Activated T-cell treated with anti-CD3 and anti-CD28 coated beads, Interleukin-2, amount 50 U/mL, for 24 hours (primary cell): ENCODE measurements at regions not wholly inside any gene's neighbourhood (a gene's known extent, or its start where the extent isn't known, plus 50 kb on each side); places are given as distances from the start of the nearest gene placed in this dataset.
"Not testable (repeated sequence)": the region's sequence is repeated elsewhere in the genome, so short reads cannot be mapped to it uniquely, and the experiment has no call there.

Source experiments
- DNase-seq: peaks from one replicate; pipeline ENCODE4 v3.0.0-alpha.2; 2020
- H3K27ac Mint-ChIP-seq: 2 replicates; pipeline ENCODE4 v1.8.0; 2020; ENCODE audit warnings: mild to moderate bottlenecking, mixed read lengths
- H3K27me3 Mint-ChIP-seq: 2 replicates; pipeline ENCODE4 v1.8.0; 2020; ENCODE audit warnings: mixed read lengths
- H3K36me3 Mint-ChIP-seq: 2 replicates; pipeline ENCODE4 v1.8.0; 2020; ENCODE audit warnings: low read depth, mixed read lengths
- H3K4me1 Mint-ChIP-seq: 2 replicates; pipeline ENCODE4 v1.8.0; 2020; ENCODE audit warnings: low read depth, mixed read lengths
- H3K4me3 Mint-ChIP-seq: 2 replicates; pipeline ENCODE4 v1.8.0; 2020; ENCODE audit warnings: mild to moderate bottlenecking, moderate library complexity, mixed read lengths
- H3K9me3 Mint-ChIP-seq: 2 replicates; pipeline ENCODE4 v1.8.0; 2020; ENCODE audit warnings: mixed read lengths

DNA sequence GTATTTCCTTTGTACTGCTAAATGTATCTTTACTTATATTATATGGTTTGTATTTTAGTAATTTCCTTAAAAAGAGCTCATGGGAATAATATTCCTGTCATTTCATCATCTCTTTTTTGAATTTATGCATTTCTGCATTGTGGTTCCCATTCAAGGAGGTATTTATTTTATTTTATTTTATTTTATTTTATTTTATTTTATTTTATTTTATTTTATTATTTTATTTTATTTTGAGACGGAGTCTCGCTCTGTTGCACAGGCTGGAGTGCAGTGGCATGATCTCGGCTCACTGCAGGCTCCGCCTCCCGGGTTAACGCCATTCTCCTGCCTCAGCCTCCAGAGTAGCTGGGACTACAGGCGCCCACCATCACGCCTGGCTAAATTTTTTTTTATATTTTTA, 371.2 kb downstream of the PDCD6IP start:
- not testable (repeated sequence) for H3K27ac Mint-ChIP-seq, H3K4me3 Mint-ChIP-seq, H3K4me1 Mint-ChIP-seq, H3K36me3 Mint-ChIP-seq, H3K9me3 Mint-ChIP-seq, H3K27me3 Mint-ChIP-seq, DNase-seq

- Mint-ChIP-seq H3K36me3 (no peaks in the 10 kb centered on the region), H3K9me3 (no peaks in the 10 kb centered on the region), H3K27me3 (peaks cover 12% of the 10 kb centered on the region), H3K4me1 (peaks cover 4% of the 10 kb centered on the region), H3K27ac (no peak overlapping the region), H3K4me3 (no peak overlapping the region)
- DNase-seq, result no peak
Observed at GRCh38 chr3:34174740-34175139, 376.3 kb downstream of the PDCD6IP start.

- Mint-ChIP-seq H3K27ac (no peak overlapping the region), H3K36me3 (no peaks in the 10 kb centered on the region), H3K27me3 (peaks cover 12% of the 10 kb centered on the region), H3K4me1 (peaks cover 4% of the 10 kb centered on the region), H3K9me3 (no peaks in the 10 kb centered on the region), H3K4me3 (no peak overlapping the region)
- DNase-seq, result no peak
Observed at GRCh38 chr3:34175636-34176176, 377.3 kb downstream of the PDCD6IP start.

DNA sequence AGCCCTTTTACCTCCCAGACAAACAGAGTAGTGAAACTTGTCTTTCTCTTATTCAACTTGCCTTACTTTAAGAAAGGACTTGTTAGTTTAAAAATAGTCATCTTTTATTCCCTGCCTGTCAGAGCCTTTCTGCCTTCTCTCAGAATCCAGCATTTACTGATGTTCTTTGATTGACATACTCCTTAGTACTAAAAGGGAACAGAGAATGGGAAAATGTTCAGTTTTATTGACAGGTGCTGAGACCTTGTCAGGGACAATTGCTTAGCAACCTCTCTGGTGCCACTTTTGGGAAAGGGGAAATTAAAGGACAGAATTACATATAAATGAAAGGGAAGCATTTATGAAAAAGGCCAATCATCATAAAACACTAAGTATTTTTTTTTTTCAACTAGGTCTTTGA, 378.3 kb downstream of the PDCD6IP start:
- Mint-ChIP-seq H3K27me3 (peaks cover 12% of the 10 kb centered on the region), H3K4me1 (peaks cover 4% of the 10 kb centered on the region), H3K4me3 (no peak overlapping the region)

GRCh38 chr3:34178415-34178814, 380.0 kb downstream of the PDCD6IP start:
- H3K9me3 Mint-ChIP-seq, result no peaks in the 10 kb centered on the region

More for the DNA sequence above, 378.3 kb downstream of the PDCD6IP start:
- Mint-ChIP-seq H3K9me3 (no peaks in the 10 kb centered on the region), H3K27ac (no peak overlapping the region), H3K36me3 (no peaks in the 10 kb centered on the region)
- DNase-seq, result no peak

GRCh38 chr3:34179716-34180115, 381.3 kb downstream of the PDCD6IP start:
- Mint-ChIP-seq H3K4me3 (no peak overlapping the region), H3K27ac (no peak overlapping the region), H3K36me3 (no peaks in the 10 kb centered on the region), H3K27me3 (peaks cover 6% of the 10 kb centered on the region), H3K9me3 (no peaks in the 10 kb centered on the region), H3K4me1 (peaks cover 13% of the 10 kb centered on the region)
- DNase-seq, result no peak

More at GRCh38 chr3:34178415-34178814, 380.0 kb downstream of the PDCD6IP start:
- no peak for DNase-seq
- H3K4me3 Mint-ChIP-seq, result no peak overlapping the region
- H3K36me3 Mint-ChIP-seq, result no peaks in the 10 kb centered on the region
- peaks cover 4% of the 10 kb centered on the region for H3K4me1 Mint-ChIP-seq
- H3K27me3 Mint-ChIP-seq, result peaks cover 12% of the 10 kb centered on the region
- peak overlapping the region; percentile 1 for H3K27ac Mint-ChIP-seq

DNA sequence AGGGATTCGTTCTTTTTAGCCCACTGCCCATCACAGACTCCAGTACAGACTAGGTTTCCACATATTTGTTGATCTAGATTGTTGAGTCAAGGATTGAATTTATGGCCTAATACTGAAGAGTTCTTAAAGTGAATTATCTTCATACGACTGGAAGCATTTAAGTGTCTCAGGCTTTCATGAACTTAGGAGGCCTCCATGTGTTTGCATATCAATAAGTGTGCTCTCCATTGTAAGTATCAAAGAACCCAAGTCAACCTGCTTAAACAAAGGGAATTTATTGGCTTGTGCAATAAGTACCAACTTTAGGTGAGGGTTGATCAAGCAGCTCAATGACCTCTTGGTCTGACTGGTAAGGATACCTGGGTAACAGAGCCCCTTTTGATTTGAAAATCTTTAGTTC, 382.1 kb downstream of the PDCD6IP start:
- Mint-ChIP-seq H3K4me1 (peaks cover 15% of the 10 kb centered on the region), H3K9me3 (no peaks in the 10 kb centered on the region), H3K4me3 (no peak overlapping the region), H3K27ac (no peak overlapping the region), H3K27me3 (no peaks in the 10 kb centered on the region), H3K36me3 (no peaks in the 10 kb centered on the region)
- DNase-seq, result no peak

- Mint-ChIP-seq H3K9me3 (no peaks in the 10 kb centered on the region), H3K27ac (no peak overlapping the region), H3K27me3 (no peaks in the 10 kb centered on the region), H3K4me3 (no peak overlapping the region), H3K36me3 (no peaks in the 10 kb centered on the region), H3K4me1 (peaks cover 15% of the 10 kb centered on the region)
- no peak for DNase-seq
Observed at GRCh38 chr3:34183114-34183513, 384.7 kb downstream of the PDCD6IP start.

- Mint-ChIP-seq H3K4me3 (no peak overlapping the region), H3K36me3 (no peaks in the 10 kb centered on the region), H3K4me1 (peaks cover 12% of the 10 kb centered on the region), H3K9me3 (no peaks in the 10 kb centered on the region), H3K27ac (no peak overlapping the region), H3K27me3 (no peaks in the 10 kb centered on the region)
- no peak for DNase-seq
Observed at GRCh38 chr3:34183611-34184340, 385.3 kb downstream of the PDCD6IP start.

DNA sequence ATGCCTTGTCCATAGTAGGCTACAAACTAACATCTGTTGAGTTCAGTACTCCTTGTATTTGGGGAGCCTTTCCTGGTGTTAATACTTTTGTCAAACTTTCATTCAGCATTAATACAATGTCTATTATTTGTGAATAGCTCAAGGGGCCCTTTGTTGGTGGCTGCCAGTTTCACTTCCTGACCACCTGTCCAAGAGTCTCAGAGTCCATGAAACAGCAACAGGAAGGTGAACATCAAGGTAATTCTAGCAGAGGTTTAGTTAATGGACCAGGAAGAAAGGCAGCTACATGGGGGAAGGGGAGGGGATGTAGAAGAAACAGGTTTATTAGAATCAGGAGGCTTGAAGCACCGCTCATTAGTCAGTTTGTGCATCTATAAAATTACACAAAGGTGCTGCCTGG, 386.9 kb downstream of the PDCD6IP start:
- no peak overlapping the region for H3K4me3 Mint-ChIP-seq

GRCh38 chr3:34189133-34189532, 390.7 kb downstream of the PDCD6IP start:
- Mint-ChIP-seq H3K4me1 (peaks cover 5% of the 10 kb centered on the region), H3K9me3 (no peaks in the 10 kb centered on the region), H3K36me3 (no peaks in the 10 kb centered on the region), H3K27ac (no peak overlapping the region), H3K27me3 (no peaks in the 10 kb centered on the region), H3K4me3 (no peak overlapping the region)
- DNase-seq, result no peak

More for the DNA sequence above, 386.9 kb downstream of the PDCD6IP start:
- no peaks in the 10 kb centered on the region for H3K36me3 Mint-ChIP-seq
- H3K27ac Mint-ChIP-seq, result no peak overlapping the region
- H3K9me3 Mint-ChIP-seq, result no peaks in the 10 kb centered on the region
- no peak for DNase-seq
- no peaks in the 10 kb centered on the region for H3K27me3 Mint-ChIP-seq
- peaks cover 11% of the 10 kb centered on the region for H3K4me1 Mint-ChIP-seq

GRCh38 chr3:34196914-34197313, 398.5 kb downstream of the PDCD6IP start:
- H3K4me1 Mint-ChIP-seq, result no peaks in the 10 kb centered on the region
- no peaks in the 10 kb centered on the region for H3K27me3 Mint-ChIP-seq
- no peak overlapping the region for H3K27ac Mint-ChIP-seq
- H3K9me3 Mint-ChIP-seq, result no peaks in the 10 kb centered on the region
- DNase-seq, result no peak
- no peak overlapping the region for H3K4me3 Mint-ChIP-seq
- no peaks in the 10 kb centered on the region for H3K36me3 Mint-ChIP-seq

DNA sequence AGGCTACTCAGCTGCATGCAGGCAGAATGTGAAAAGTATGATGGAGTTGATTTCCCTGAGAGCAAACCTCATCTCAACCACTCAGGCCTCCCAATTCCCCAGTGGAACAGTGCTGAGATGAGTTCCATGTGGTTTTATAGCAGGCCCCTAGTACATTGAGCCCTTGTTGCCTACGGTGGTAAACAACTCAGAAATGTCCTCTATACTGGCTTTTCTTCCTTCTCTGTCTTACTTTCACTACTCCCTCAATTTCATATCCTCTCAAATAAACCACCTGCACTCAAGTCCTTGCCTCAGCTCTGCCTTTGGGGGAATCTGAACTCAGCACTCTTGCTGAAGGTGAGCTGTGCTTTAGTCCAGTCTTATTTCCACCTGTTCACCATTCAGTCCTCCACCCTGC, 399.9 kb downstream of the PDCD6IP start:
- no peaks in the 10 kb centered on the region for H3K9me3 Mint-ChIP-seq
- H3K4me1 Mint-ChIP-seq, result no peaks in the 10 kb centered on the region
- H3K27me3 Mint-ChIP-seq, result no peaks in the 10 kb centered on the region

GRCh38 chr3:34200576-34200975, 402.1 kb downstream of the PDCD6IP start:
- H3K4me1 Mint-ChIP-seq, result no peaks in the 10 kb centered on the region
- peaks cover 4% of the 10 kb centered on the region for H3K27me3 Mint-ChIP-seq
- no peak for DNase-seq
- H3K4me3 Mint-ChIP-seq, result no peak overlapping the region
- no peaks in the 10 kb centered on the region for H3K9me3 Mint-ChIP-seq
- no peak overlapping the region for H3K27ac Mint-ChIP-seq
- no peaks in the 10 kb centered on the region for H3K36me3 Mint-ChIP-seq

More for the DNA sequence above, 399.9 kb downstream of the PDCD6IP start:
- H3K27ac Mint-ChIP-seq, result no peak overlapping the region
- H3K36me3 Mint-ChIP-seq, result no peaks in the 10 kb centered on the region
- H3K4me3 Mint-ChIP-seq, result no peak overlapping the region
- no peak for DNase-seq

DNA sequence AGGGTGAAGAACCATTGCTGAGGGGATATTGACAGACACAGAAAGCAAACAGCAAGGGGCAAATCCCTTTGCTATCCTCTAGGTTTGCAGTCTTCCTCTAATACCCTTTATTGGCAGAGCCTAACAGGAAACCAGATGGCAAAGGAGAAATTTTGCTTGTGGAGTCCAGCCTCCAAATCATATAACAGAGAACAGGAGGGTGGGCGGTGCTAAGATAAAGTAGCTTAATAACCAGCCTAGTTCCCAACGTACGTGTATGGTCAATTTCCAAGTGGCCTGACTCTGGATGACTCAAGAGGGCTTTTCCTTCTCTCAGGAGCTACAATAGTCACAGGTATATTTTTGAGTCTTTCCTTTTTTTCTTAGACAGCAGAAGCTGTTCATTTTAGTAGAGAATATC, 404.5 kb downstream of the PDCD6IP start:
- Mint-ChIP-seq H3K27me3 (peaks cover 4% of the 10 kb centered on the region), H3K4me3 (no peak overlapping the region), H3K9me3 (no peaks in the 10 kb centered on the region), H3K4me1 (no peaks in the 10 kb centered on the region), H3K27ac (no peak overlapping the region), H3K36me3 (no peaks in the 10 kb centered on the region)
- DNase-seq, result no peak
